ENCODE measurements at regions not wholly inside any gene's neighbourhood (a gene's known extent, or its start where the extent isn't known, plus 50 kb on each side); places are given as distances from the start of the nearest gene placed in this dataset.

DNA sequence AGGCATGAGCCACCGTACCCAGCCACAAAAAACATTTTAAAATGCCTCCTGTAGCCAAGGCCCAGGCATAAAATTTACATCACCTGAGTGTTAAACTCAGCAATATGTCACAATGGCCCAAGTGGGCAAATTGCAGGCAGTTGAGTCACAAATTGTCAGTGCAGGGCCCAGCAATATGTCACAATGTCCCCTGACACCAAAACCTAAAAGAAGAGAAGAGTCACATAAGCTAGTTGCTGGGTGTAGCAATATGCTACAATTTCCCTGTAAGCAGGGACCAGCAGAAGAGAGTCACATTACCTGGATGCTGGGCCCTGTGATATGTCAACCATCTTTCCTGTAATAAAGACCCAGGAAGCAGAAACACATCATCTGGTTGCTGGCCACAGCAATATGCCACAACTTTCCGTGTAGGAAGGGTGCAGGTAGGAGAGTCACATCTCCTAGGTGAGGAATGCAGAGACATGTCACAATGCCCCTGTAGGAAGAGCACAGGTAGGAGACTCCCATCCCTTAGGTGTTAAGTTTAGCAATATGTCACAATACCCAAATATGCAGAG, 136.0 kb upstream of the ZNF91 start:
- peaks cover 20% of the 10 kb centered on the region for H3K36me3 Mint-ChIP-seq (ENCODE audit: low read depth)
- Histone ChIP-seq H3K36me3 (ENCODE audit: insufficient read depth) (no peaks in the 10 kb centered on the region; the same call in 1 of the 2 replicates), H3K9me2 (ENCODE audit: insufficient read depth) (no peaks in the 10 kb centered on the region), H3K4me2 (no peak overlapping the region), H2AFZ (no peak overlapping the region), H3K27me3 (ENCODE audit: insufficient read depth) (no peaks in the 10 kb centered on the region), H3F3A (replicated peaks; ENCODE audit: low read depth) (no peaks in the 10 kb centered on the region), H3K4me3 (no peak overlapping the region), H3K27ac (ENCODE audit: low read depth) (no peak overlapping the region), H4K20me1 (replicated peaks; ENCODE audit: insufficient read depth) (no peaks in the 10 kb centered on the region), H3K4me1 (ENCODE audit: insufficient read depth) (no peaks in the 10 kb centered on the region), H3K79me2 (replicated peaks; ENCODE audit: insufficient read depth) (no peaks in the 10 kb centered on the region)
- H3K9me3 Mint-ChIP-seq = peaks cover 87% of the 10 kb centered on the region
- ATAC-seq (no peak), DNase-seq (ENCODE audit: low spot score) (no peak)
- H3K27ac Mint-ChIP-seq = no peak overlapping the region
- no peak overlapping the region for H3K4me3 Mint-ChIP-seq
- peaks cover 6% of the 10 kb centered on the region for H3K27me3 Mint-ChIP-seq (ENCODE audit: insufficient read depth, low read depth, poor library complexity)
- TF ChIP-seq, protein P1, sequence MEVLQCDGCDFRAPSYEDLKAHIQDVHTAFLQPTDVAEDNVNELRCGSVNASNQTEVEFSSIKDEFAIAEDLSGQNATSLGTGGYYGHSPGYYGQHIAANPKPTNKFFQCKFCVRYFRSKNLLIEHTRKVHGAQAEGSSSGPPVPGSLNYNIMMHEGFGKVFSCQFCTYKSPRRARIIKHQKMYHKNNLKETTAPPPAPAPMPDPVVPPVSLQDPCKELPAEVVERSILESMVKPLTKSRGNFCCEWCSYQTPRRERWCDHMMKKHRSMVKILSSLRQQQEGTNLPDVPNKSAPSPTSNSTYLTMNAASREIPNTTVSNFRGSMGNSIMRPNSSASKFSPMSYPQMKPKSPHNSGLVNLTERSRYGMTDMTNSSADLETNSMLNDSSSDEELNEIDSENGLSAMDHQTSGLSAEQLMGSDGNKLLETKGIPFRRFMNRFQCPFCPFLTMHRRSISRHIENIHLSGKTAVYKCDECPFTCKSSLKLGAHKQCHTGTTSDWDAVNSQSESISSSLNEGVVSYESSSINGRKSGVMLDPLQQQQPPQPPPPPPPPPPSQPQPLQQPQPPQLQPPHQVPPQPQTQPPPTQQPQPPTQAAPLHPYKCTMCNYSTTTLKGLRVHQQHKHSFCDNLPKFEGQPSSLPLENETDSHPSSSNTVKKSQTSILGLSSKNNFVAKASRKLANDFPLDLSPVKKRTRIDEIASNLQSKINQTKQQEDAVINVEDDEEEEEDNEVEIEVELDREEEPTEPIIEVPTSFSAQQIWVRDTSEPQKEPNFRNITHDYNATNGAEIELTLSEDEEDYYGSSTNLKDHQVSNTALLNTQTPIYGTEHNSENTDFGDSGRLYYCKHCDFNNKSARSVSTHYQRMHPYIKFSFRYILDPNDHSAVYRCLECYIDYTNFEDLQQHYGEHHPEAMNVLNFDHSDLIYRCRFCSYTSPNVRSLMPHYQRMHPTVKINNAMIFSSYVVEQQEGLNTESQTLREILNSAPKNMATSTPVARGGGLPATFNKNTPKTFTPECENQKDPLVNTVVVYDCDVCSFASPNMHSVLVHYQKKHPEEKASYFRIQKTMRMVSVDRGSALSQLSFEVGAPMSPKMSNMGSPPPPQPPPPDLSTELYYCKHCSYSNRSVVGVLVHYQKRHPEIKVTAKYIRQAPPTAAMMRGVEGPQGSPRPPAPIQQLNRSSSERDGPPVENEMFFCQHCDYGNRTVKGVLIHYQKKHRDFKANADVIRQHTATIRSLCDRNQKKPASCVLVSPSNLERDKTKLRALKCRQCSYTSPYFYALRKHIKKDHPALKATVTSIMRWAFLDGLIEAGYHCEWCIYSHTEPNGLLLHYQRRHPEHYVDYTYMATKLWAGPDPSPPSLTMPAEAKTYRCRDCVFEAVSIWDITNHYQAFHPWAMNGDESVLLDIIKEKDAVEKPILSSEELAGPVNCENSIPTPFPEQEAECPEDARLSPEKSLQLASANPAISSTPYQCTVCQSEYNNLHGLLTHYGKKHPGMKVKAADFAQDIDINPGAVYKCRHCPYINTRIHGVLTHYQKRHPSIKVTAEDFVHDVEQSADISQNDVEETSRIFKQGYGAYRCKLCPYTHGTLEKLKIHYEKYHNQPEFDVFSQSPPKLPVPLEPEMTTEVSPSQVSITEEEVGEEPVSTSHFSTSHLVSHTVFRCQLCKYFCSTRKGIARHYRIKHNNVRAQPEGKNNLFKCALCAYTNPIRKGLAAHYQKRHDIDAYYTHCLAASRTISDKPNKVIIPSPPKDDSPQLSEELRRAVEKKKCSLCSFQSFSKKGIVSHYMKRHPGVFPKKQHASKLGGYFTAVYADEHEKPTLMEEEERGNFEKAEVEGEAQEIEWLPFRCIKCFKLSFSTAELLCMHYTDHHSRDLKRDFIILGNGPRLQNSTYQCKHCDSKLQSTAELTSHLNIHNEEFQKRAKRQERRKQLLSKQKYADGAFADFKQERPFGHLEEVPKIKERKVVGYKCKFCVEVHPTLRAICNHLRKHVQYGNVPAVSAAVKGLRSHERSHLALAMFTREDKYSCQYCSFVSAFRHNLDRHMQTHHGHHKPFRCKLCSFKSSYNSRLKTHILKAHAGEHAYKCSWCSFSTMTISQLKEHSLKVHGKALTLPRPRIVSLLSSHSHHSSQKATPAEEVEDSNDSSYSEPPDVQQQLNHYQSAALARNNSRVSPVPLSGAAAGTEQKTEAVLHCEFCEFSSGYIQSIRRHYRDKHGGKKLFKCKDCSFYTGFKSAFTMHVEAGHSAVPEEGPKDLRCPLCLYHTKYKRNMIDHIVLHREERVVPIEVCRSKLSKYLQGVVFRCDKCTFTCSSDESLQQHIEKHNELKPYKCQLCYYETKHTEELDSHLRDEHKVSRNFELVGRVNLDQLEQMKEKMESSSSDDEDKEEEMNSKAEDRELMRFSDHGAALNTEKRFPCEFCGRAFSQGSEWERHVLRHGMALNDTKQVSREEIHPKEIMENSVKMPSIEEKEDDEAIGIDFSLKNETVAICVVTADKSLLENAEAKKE (CRISPR knock-in tag; IDR thresholded peaks at IDR 0.05) = no peak
- TF ChIP-seq CREB1 (CRISPR knock-in tag; IDR thresholded peaks at IDR 0.05; ENCODE audit: low read depth) = no peak
- TF ChIP-seq EZH2phosphoT487 (IDR thresholded peaks at IDR 0.05; ENCODE audit: unreplicated experiment) = no peak
- TF ChIP-seq ZNF331 (CRISPR knock-in tag; IDR thresholded peaks at IDR 0.05; ENCODE audit: low read depth) = no peak
- TF ChIP-seq, protein P2, sequence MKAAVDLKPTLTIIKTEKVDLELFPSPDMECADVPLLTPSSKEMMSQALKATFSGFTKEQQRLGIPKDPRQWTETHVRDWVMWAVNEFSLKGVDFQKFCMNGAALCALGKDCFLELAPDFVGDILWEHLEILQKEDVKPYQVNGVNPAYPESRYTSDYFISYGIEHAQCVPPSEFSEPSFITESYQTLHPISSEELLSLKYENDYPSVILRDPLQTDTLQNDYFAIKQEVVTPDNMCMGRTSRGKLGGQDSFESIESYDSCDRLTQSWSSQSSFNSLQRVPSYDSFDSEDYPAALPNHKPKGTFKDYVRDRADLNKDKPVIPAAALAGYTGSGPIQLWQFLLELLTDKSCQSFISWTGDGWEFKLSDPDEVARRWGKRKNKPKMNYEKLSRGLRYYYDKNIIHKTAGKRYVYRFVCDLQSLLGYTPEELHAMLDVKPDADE (IDR thresholded peaks at IDR 0.05) = no peak
- TF ChIP-seq ZNF114 (CRISPR knock-in tag; IDR thresholded peaks at IDR 0.05) = no peak
- TF ChIP-seq POLR2AphosphoS5 (IDR thresholded peaks at IDR 0.05; ENCODE audit: low read depth) = no peak
- no peak for TF ChIP-seq EZH2 (IDR thresholded peaks at IDR 0.05; ENCODE audit: low read depth, unreplicated experiment)
- TF ChIP-seq NANOG (IDR thresholded peaks at IDR 0.05; ENCODE audit: borderline replicate concordance) = no peak
- TF ChIP-seq, protein P3, sequence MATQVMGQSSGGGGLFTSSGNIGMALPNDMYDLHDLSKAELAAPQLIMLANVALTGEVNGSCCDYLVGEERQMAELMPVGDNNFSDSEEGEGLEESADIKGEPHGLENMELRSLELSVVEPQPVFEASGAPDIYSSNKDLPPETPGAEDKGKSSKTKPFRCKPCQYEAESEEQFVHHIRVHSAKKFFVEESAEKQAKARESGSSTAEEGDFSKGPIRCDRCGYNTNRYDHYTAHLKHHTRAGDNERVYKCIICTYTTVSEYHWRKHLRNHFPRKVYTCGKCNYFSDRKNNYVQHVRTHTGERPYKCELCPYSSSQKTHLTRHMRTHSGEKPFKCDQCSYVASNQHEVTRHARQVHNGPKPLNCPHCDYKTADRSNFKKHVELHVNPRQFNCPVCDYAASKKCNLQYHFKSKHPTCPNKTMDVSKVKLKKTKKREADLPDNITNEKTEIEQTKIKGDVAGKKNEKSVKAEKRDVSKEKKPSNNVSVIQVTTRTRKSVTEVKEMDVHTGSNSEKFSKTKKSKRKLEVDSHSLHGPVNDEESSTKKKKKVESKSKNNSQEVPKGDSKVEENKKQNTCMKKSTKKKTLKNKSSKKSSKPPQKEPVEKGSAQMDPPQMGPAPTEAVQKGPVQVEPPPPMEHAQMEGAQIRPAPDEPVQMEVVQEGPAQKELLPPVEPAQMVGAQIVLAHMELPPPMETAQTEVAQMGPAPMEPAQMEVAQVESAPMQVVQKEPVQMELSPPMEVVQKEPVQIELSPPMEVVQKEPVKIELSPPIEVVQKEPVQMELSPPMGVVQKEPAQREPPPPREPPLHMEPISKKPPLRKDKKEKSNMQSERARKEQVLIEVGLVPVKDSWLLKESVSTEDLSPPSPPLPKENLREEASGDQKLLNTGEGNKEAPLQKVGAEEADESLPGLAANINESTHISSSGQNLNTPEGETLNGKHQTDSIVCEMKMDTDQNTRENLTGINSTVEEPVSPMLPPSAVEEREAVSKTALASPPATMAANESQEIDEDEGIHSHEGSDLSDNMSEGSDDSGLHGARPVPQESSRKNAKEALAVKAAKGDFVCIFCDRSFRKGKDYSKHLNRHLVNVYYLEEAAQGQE (IDR thresholded peaks at IDR 0.05; ENCODE audit: unreplicated experiment) = no peak
- TF ChIP-seq STAT1 (IDR thresholded peaks at IDR 0.05; ENCODE audit: unreplicated experiment) = no peak
- TF ChIP-seq JUNB (IDR thresholded peaks at IDR 0.05; ENCODE audit: unreplicated experiment) = no peak
- TF ChIP-seq, protein P4, sequence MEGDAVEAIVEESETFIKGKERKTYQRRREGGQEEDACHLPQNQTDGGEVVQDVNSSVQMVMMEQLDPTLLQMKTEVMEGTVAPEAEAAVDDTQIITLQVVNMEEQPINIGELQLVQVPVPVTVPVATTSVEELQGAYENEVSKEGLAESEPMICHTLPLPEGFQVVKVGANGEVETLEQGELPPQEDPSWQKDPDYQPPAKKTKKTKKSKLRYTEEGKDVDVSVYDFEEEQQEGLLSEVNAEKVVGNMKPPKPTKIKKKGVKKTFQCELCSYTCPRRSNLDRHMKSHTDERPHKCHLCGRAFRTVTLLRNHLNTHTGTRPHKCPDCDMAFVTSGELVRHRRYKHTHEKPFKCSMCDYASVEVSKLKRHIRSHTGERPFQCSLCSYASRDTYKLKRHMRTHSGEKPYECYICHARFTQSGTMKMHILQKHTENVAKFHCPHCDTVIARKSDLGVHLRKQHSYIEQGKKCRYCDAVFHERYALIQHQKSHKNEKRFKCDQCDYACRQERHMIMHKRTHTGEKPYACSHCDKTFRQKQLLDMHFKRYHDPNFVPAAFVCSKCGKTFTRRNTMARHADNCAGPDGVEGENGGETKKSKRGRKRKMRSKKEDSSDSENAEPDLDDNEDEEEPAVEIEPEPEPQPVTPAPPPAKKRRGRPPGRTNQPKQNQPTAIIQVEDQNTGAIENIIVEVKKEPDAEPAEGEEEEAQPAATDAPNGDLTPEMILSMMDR (conservative IDR thresholded peaks at IDR 0.05; ENCODE audit: low read depth in 2 of 2) = no peak
- no peaks in the 10 kb centered on the region for H3K4me1 Mint-ChIP-seq
